ENCODE measurements at regions not wholly inside any gene's neighbourhood (a gene's known extent, or its start where the extent isn't known, plus 50 kb on each side); places are given as distances from the start of the nearest gene placed in this dataset.

GRCh38 chr7:138402749-138403148 lies 57.3 kb upstream of the TRIM24 start:
- Histone ChIP-seq H3K36me3 (ENCODE audit: low read depth) (no peaks in the 10 kb centered on the region), H3K4me3 (ENCODE audit: severe bottlenecking) (no peak overlapping the region), H3K27ac (ENCODE audit: poor library complexity, severe bottlenecking) (no peak overlapping the region), H3K4me1 (ENCODE audit: insufficient read depth, poor library complexity, severe bottlenecking) (no peaks in the 10 kb centered on the region), H3K27me3 (ENCODE audit: insufficient read depth, poor library complexity, severe bottlenecking) (no peaks in the 10 kb centered on the region), H3K9me3 (ENCODE audit: severe bottlenecking) (no peaks in the 10 kb centered on the region)
- no peak for TF ChIP-seq CTCF (IDR thresholded peaks at IDR 0.05; ENCODE audit: poor library complexity, severe bottlenecking)
- no peak for DNase-seq (ENCODE audit: low spot score)
- ATAC-seq (ENCODE audit: low read depth), result no peak

GRCh38 chr7:138405496-138405895 lies 54.6 kb upstream of the TRIM24 start:
- Histone ChIP-seq H3K36me3 (ENCODE audit: low read depth) (no peaks in the 10 kb centered on the region), H3K9me3 (ENCODE audit: severe bottlenecking) (no peaks in the 10 kb centered on the region), H3K4me1 (ENCODE audit: insufficient read depth, poor library complexity, severe bottlenecking) (no peaks in the 10 kb centered on the region), H3K27ac (ENCODE audit: poor library complexity, severe bottlenecking) (no peak overlapping the region), H3K4me3 (ENCODE audit: severe bottlenecking) (no peak overlapping the region), H3K27me3 (ENCODE audit: insufficient read depth, poor library complexity, severe bottlenecking) (no peaks in the 10 kb centered on the region)
- ATAC-seq (ENCODE audit: low read depth) (no peak), DNase-seq (ENCODE audit: low spot score) (no peak)
- no peak for TF ChIP-seq CTCF (IDR thresholded peaks at IDR 0.05; ENCODE audit: poor library complexity, severe bottlenecking)

- ATAC-seq (ENCODE audit: low read depth) (no peak), DNase-seq (ENCODE audit: low spot score) (no peak)
- no peaks in the 10 kb centered on the region for H3K36me3 ChIP-seq (ENCODE audit: low read depth)
- H3K27ac ChIP-seq (ENCODE audit: poor library complexity, severe bottlenecking), result no peak overlapping the region
- H3K4me3 ChIP-seq (ENCODE audit: severe bottlenecking), result no peak overlapping the region
- H3K27me3 ChIP-seq (ENCODE audit: insufficient read depth, poor library complexity, severe bottlenecking), result no peaks in the 10 kb centered on the region
- no peak for TF ChIP-seq CTCF (IDR thresholded peaks at IDR 0.05; ENCODE audit: poor library complexity, severe bottlenecking)
- H3K9me3 ChIP-seq (ENCODE audit: severe bottlenecking), result no peaks in the 10 kb centered on the region
- H3K4me1 ChIP-seq (ENCODE audit: insufficient read depth, poor library complexity, severe bottlenecking), result no peaks in the 10 kb centered on the region
Measured at GRCh38 chr7:138407792-138408191, 52.3 kb upstream of the TRIM24 start.
